Gastrocnemius medialis (tissue), 4 donors: ENCODE measurements at regions not wholly inside any gene's neighbourhood (a gene's known extent, or its start where the extent isn't known, plus 50 kb on each side); places are given as distances from the start of the nearest gene placed in this dataset.

Experiments
- ATAC-seq, 2 donors: fragments of 150-250 bp; one replicate each; pipeline ENCODE4 v1.9.1; 2016
- DNase-seq, 2 donors: peaks; one replicate each; pipeline ENCODE4 v3.0.0-alpha.2; 2019
- H3K27ac ChIP-seq, 4 donors: fragments of 200-600 bp; sonication (generic); 1 replicate in 1 of 4; 2 replicates in 3 of 4; pipeline ENCODE4 v1.5.1; 2016 to 2018; ENCODE audit warnings: mild to moderate bottlenecking in 2 of 4, moderate library complexity in 1 of 4
- H3K27me3 ChIP-seq, 3 donors: fragments of 200-600 bp; sonication (generic) in 2 of 3; 1 replicate in 1 of 3; 2 replicates in 2 of 3; pipeline versions ENCODE4 v1.5.1 to v1.6.0; 2016 to 2019; ENCODE audit warnings: mild to moderate bottlenecking in 1 of 3, moderate library complexity in 1 of 3
- H3K36me3 ChIP-seq, 2 donors: fragments of 200-600 bp; sonication (generic) in 1 of 2; one replicate each; pipeline ENCODE4 v1.5.1; 2017 to 2018
- H3K4me1 ChIP-seq, 2 donors: fragments of 200-600 bp; sonication (generic) in 1 of 2; one replicate each; pipeline ENCODE4 v1.5.1; 2016 to 2017; ENCODE audit warnings: mild to moderate bottlenecking in 2 of 2
- H3K4me3 ChIP-seq, 4 donors: fragments of 200-600 bp; sonication (generic) in 3 of 4; 1 replicate in 1 of 4; 2 replicates in 3 of 4; pipeline ENCODE4 v1.5.1; 2016 to 2019; ENCODE audit warnings: mild to moderate bottlenecking in 2 of 4
- H3K9me3 ChIP-seq, 3 donors: fragments of 200-600 bp; sonication (generic) in 2 of 3; 1 replicate in 1 of 3; 2 replicates in 2 of 3; pipeline ENCODE4 v1.5.1; 2016 to 2019
- CTCF ChIP-seq, 5 experiments: fragments of 450-650 bp in 3 of 5; fragments of 200-600 bp in 2 of 5; sonication (generic) in 2 of 5; IDR thresholded peaks in 4 of 5; conservative IDR thresholded peaks in 1 of 5; 1 replicate in 4 of 5; 2 replicates in 1 of 5; pipeline ENCODE4 v1.5.1; 2016 to 2019; ENCODE audit warnings: antibody characterized with exemption in 5 of 5, mild to moderate bottlenecking in 3 of 5, moderate library complexity in 3 of 5
- POLR2A ChIP-seq, 2 donors: fragments of 450-650 bp; IDR thresholded peaks; one replicate each; pipeline ENCODE4 v1.6.1; 2017; ENCODE audit warnings: antibody characterized with exemption in 2 of 2, mild to moderate bottlenecking in 2 of 2, moderate library complexity in 2 of 2
- in situ Hi-C, 4 donors: fragments of 200-750 bp; cut with MboI; loops; one replicate each; pipeline versions ENCODE4 v1.15.0 to v1.8.0; 2017; ENCODE audit warnings: low sequenced_read_pairs in 4 of 4
- intact Hi-C: fragments of 100-400 bp; cut with DNase I; formaldehyde crosslinking; loops from one replicate; pipeline ENCODE4 v1.15.1; 2023; ENCODE audit warnings: low total_unique reads

- H3K36me3 ChIP-seq, result no peaks in the 10 kb centered on the region
- in situ Hi-C loops, result loop anchor here in 1 of 4 donors (25.0 kb wide), 1 partner anchor 359 kb away; no protein-coding TSS in a partner anchor
- peaks cover 4 to 9% of the 10 kb centered on the region in 2 donors for H3K4me1 ChIP-seq
- no peaks in the 10 kb centered on the region for H3K27me3 ChIP-seq
- DNase-seq (no peak), ATAC-seq (no peak)
- H3K27ac ChIP-seq, result no peak overlapping the region
- no peaks in the 10 kb centered on the region for H3K9me3 ChIP-seq
- no peak for TF ChIP-seq POLR2A (IDR thresholded peaks at IDR 0.05)
- TF ChIP-seq CTCF (IDR thresholded peaks at IDR 0.05 in 4 of 5, conservative IDR thresholded peaks at IDR 0.05 in 1 of 5), result no peak
- H3K4me3 ChIP-seq, result no peak overlapping the region
- intact Hi-C loops, result loop anchor here (10.0 kb wide), 1 partner anchor 357 kb away; no protein-coding TSS in a partner anchor
Measured at GRCh38 chr7:115221456-115221855, 299.6 kb downstream of the MDFIC start.

- Histone ChIP-seq H3K36me3 (no peaks in the 10 kb centered on the region), H3K9me3 (no peaks in the 10 kb centered on the region), H3K4me3 (no peak overlapping the region), H3K4me1 (no peaks in the 10 kb centered on the region), H3K27ac (no peak overlapping the region), H3K27me3 (no peaks in the 10 kb centered on the region)
- TF ChIP-seq CTCF (IDR thresholded peaks at IDR 0.05 in 4 of 5, conservative IDR thresholded peaks at IDR 0.05 in 1 of 5) (no peak), POLR2A (IDR thresholded peaks at IDR 0.05) (no peak)
- DNase-seq (no peak), ATAC-seq (no peak)
- in situ Hi-C loops, result loop anchor here in 2 of 4 donors (10.0 to 25.0 kb wide), 2 partner anchors 353 to 356 kb away; no protein-coding TSS in a partner anchor
- intact Hi-C loops, result no loop called here
Measured at GRCh38 chr7:115218076-115218475, 296.2 kb downstream of the MDFIC start.

GRCh38 chr7:115217373-115217772 is 295.5 kb downstream of the MDFIC start:
- in situ Hi-C loops, result loop anchor here in 2 of 4 donors (10.0 to 25.0 kb wide), 2 partner anchors 353 to 355 kb away; no protein-coding TSS in a partner anchor
- no peaks in the 10 kb centered on the region for H3K9me3 ChIP-seq
- no peak overlapping the region for H3K4me3 ChIP-seq
- H3K36me3 ChIP-seq, result no peaks in the 10 kb centered on the region
- H3K27ac ChIP-seq, result no peak overlapping the region
- H3K27me3 ChIP-seq, result no peaks in the 10 kb centered on the region
- TF ChIP-seq POLR2A (IDR thresholded peaks at IDR 0.05) (no peak), CTCF (IDR thresholded peaks at IDR 0.05 in 4 of 5, conservative IDR thresholded peaks at IDR 0.05 in 1 of 5) (peak in 1 of 5 experiments; percentile 17)
- ATAC-seq (no peak), DNase-seq (no peak)
- no peaks in the 10 kb centered on the region for H3K4me1 ChIP-seq
- intact Hi-C loops, result no loop called here

- intact Hi-C loops, result no loop called here
Measured at GRCh38 chr7:115216652-115217051, 294.8 kb downstream of the MDFIC start.

More at GRCh38 chr7:115216652-115217051, 294.8 kb downstream of the MDFIC start:
- no peak for TF ChIP-seq POLR2A (IDR thresholded peaks at IDR 0.05)
- TF ChIP-seq CTCF (IDR thresholded peaks at IDR 0.05 in 4 of 5, conservative IDR thresholded peaks at IDR 0.05 in 1 of 5), result no peak
- Histone ChIP-seq H3K27me3 (no peaks in the 10 kb centered on the region), H3K9me3 (no peaks in the 10 kb centered on the region), H3K4me3 (no peak overlapping the region), H3K27ac (no peak overlapping the region), H3K4me1 (no peaks in the 10 kb centered on the region), H3K36me3 (no peaks in the 10 kb centered on the region)
- DNase-seq (no peak), ATAC-seq (no peak)
- in situ Hi-C loops, result loop anchor here in 2 of 4 donors (10.0 to 25.0 kb wide), 2 partner anchors 352 to 354 kb away; no protein-coding TSS in a partner anchor
